Cardiac muscle cell (in vitro differentiated cells and primary cell): ENCODE measurements at regions not wholly inside any gene's neighbourhood (a gene's known extent, or its start where the extent isn't known, plus 50 kb on each side); places are given as distances from the start of the nearest gene placed in this dataset.

Source experiments
- DNase-seq, 2 donors: peaks; one replicate each; pipeline versions ENCODE4 v3.0.0 to v3.0.0-alpha.2; 2010 to 2017; ENCODE audit warnings: low read depth in 1 of 2, low spot score in 1 of 2
- H3K27ac ChIP-seq: fragments of 200-600 bp; sonication (generic); 2 replicates; pipeline ENCODE4 v1.5.1; 2016
- H3K27me3 ChIP-seq: fragments of 200-600 bp; sonication (generic); 2 replicates; pipeline ENCODE4 v1.6.0; 2016; ENCODE audit warnings: control low read depth
- H3K36me3 ChIP-seq: fragments of 200-600 bp; sonication (generic); 2 replicates; pipeline ENCODE4 v1.5.1; 2016; ENCODE audit warnings: control low read depth
- H3K4me1 ChIP-seq: fragments of 200-600 bp; sonication (generic); 2 replicates; pipeline ENCODE4 v1.8.1; 2017; ENCODE audit warnings: low read depth, mild to moderate bottlenecking, mixed run types
- H3K4me3 ChIP-seq: fragments of 200-600 bp; sonication (generic); 2 replicates; pipeline ENCODE4 v1.5.1; 2016; ENCODE audit warnings: mild to moderate bottlenecking
- H3K9me3 ChIP-seq: fragments of 200-600 bp; sonication (generic); 2 replicates; pipeline ENCODE4 v1.5.1; 2017; ENCODE audit warnings: low read depth, mild to moderate bottlenecking, control low read depth
- TF ChIP-seq, protein P1 (sequence below): IDR thresholded peaks from 2 replicates; pipeline ENCODE4 v1.5.1; 2012; ENCODE audit warnings: low read depth, mild to moderate bottlenecking, low read length

GRCh38 chrX:113962343-113962742 lies 621.5 kb upstream of the HTR2C start:
- TF ChIP-seq, protein P1, sequence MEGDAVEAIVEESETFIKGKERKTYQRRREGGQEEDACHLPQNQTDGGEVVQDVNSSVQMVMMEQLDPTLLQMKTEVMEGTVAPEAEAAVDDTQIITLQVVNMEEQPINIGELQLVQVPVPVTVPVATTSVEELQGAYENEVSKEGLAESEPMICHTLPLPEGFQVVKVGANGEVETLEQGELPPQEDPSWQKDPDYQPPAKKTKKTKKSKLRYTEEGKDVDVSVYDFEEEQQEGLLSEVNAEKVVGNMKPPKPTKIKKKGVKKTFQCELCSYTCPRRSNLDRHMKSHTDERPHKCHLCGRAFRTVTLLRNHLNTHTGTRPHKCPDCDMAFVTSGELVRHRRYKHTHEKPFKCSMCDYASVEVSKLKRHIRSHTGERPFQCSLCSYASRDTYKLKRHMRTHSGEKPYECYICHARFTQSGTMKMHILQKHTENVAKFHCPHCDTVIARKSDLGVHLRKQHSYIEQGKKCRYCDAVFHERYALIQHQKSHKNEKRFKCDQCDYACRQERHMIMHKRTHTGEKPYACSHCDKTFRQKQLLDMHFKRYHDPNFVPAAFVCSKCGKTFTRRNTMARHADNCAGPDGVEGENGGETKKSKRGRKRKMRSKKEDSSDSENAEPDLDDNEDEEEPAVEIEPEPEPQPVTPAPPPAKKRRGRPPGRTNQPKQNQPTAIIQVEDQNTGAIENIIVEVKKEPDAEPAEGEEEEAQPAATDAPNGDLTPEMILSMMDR: no peak
- H3K27me3 ChIP-seq: no peaks in the 10 kb centered on the region
- no peak for DNase-seq
- H3K4me1 ChIP-seq: peaks cover 5% of the 10 kb centered on the region
- no peaks in the 10 kb centered on the region for H3K9me3 ChIP-seq
- no peak overlapping the region for H3K27ac ChIP-seq
- H3K4me3 ChIP-seq: no peak overlapping the region
- no peaks in the 10 kb centered on the region for H3K36me3 ChIP-seq

GRCh38 chrX:113959912-113960626 lies 623.8 kb upstream of the HTR2C start:
- H3K36me3 ChIP-seq: no peaks in the 10 kb centered on the region
- H3K27me3 ChIP-seq: no peaks in the 10 kb centered on the region
- peaks cover 3% of the 10 kb centered on the region for H3K4me1 ChIP-seq
- TF ChIP-seq, protein P1: no peak
- DNase-seq: no peak
- H3K4me3 ChIP-seq: no peak overlapping the region
- no peak overlapping the region for H3K27ac ChIP-seq
- no peaks in the 10 kb centered on the region for H3K9me3 ChIP-seq

GRCh38 chrX:113956936-113957335 lies 627.0 kb upstream of the HTR2C start:
- H3K9me3 ChIP-seq: peaks cover 1% of the 10 kb centered on the region
- TF ChIP-seq, protein P1: no peak
- no peaks in the 10 kb centered on the region for H3K27me3 ChIP-seq
- H3K36me3 ChIP-seq: no peaks in the 10 kb centered on the region
- no peak overlapping the region for H3K27ac ChIP-seq
- no peak for DNase-seq
- no peak overlapping the region for H3K4me3 ChIP-seq
- no peaks in the 10 kb centered on the region for H3K4me1 ChIP-seq

- no peak overlapping the region for H3K27ac ChIP-seq
- TF ChIP-seq, protein P1: no peak
- H3K4me1 ChIP-seq: no peaks in the 10 kb centered on the region
These were observed 629.6 kb upstream of the HTR2C start for GRCh38 chrX:113954297-113954696.

DNA sequence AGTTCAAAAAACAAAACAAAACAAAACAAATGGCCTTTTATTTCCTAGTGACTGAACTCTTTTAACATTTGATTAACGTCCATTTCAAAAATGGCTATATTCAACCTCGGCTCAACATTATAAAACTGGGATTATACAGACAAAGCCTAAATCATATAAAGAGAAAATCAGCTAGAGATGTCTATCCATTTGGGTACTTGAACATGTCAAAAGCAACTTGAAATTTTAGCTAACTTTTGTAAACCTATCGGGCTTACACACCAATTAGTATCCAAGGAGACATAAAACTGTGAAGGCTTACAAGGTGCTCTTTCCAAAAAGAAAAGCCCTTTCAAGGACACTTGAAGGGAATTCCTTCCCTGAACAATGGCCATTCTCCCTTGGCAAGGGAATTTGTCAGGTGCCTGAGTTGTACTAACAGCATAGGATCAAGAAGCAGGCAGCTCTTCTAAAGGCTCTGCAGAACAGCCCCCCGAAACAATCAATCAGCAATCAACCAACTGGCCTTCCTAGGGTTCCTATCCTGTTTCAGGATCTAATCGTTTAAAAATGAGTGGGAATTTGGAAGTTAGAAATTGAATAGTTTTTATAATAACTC lies 633.7 kb upstream of the HTR2C start:
- DNase-seq: no peak
- TF ChIP-seq, protein P1: no peak

More at GRCh38 chrX:113954297-113954696, 629.6 kb upstream of the HTR2C start:
- Histone ChIP-seq H3K36me3 (no peaks in the 10 kb centered on the region), H3K27me3 (no peaks in the 10 kb centered on the region), H3K4me3 (no peak overlapping the region), H3K9me3 (peaks cover 6% of the 10 kb centered on the region)
- no peak for DNase-seq

More for the DNA sequence above, 633.7 kb upstream of the HTR2C start:
- Histone ChIP-seq H3K9me3 (peaks cover 6% of the 10 kb centered on the region), H3K36me3 (no peaks in the 10 kb centered on the region), H3K27me3 (no peaks in the 10 kb centered on the region), H3K4me3 (no peak overlapping the region), H3K4me1 (no peaks in the 10 kb centered on the region), H3K27ac (no peak overlapping the region)
